HEK293 (cell line): ENCODE measurements at regions not wholly inside any gene's neighbourhood (a gene's known extent, or its start where the extent isn't known, plus 50 kb on each side); places are given as distances from the start of the nearest gene placed in this dataset.

Experiments used
- BCL11A ChIP-seq: fragments of 450-650 bp; formaldehyde crosslinking; IDR thresholded peaks from 2 replicates; pipeline ENCODE4 v1.5.1; 2016; ENCODE audit warnings: low read depth, missing biosample characterization, missing genetic modification characterization
- CTCF ChIP-seq: fragments of 450-650 bp; formaldehyde crosslinking; IDR thresholded peaks from 2 replicates; pipeline ENCODE4 v1.5.1; 2016; ENCODE audit warnings: missing biosample characterization, missing genetic modification characterization
- ZNF274 ChIP-seq, 2 experiments: fragments of 200-500 bp in 1 of 2; fragments of 450-650 bp in 1 of 2; sonication (Bioruptor generic) in 1 of 2; formaldehyde crosslinking in 1 of 2; IDR thresholded peaks; 2 replicates each; pipeline versions ENCODE4 v1.5.1 to v1.6.1; 2014 to 2016; ENCODE audit warnings: borderline replicate concordance in 1 of 2, inconsistent platforms in 1 of 2, low read length in 1 of 2, missing biosample characterization in 1 of 2, missing genetic modification characterization in 1 of 2
- ZNF658 ChIP-seq: fragments of 450-650 bp; formaldehyde crosslinking; IDR thresholded peaks from 2 replicates; pipeline ENCODE4; 2016; ENCODE audit warnings: missing biosample characterization, missing genetic modification characterization
- ZNF701 ChIP-seq: fragments of 450-650 bp; formaldehyde crosslinking; IDR thresholded peaks from 2 replicates; pipeline ENCODE4 v1.5.1; 2016; ENCODE audit warnings: missing biosample characterization, missing genetic modification characterization
- ZSCAN18 ChIP-seq: fragments of 450-650 bp; formaldehyde crosslinking; IDR thresholded peaks from 2 replicates; pipeline ENCODE4 v1.5.1; 2016; ENCODE audit warnings: missing biosample characterization, missing genetic modification characterization

DNA sequence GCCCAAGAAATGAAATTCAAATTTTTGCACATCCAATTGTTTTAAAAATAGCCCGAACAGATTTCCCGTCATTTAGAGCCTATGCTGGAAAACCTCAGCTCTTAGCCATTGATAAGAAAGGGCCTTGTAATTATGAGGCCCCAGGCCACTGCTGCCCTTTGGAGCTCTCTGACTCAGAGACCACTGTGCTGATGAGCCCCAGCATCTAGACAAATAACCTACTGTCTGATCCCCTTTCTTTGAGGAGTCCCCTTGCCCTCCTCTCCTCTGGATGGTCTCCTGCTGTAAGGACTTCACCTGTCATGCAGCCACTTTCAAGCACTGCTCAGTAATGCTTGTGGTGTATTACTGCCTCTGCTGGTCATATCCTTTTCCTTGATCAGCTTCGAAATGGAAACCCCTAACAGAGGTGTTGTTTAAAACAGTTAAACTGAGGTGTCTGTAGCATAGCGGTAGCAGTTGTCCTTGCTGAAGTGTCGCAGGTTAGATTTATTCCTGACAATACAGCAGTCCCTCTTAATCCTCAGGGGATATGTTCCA is 159.9 kb upstream of the SRRM4 start:
- no peak for TF ChIP-seq ZNF658 (tag by site-specific recombination)
- TF ChIP-seq CTCF, result no peak
- TF ChIP-seq ZNF274 (IDR thresholded peaks at IDR 0.05; ENCODE audit: low read length), result no peak
- TF ChIP-seq ZNF274 (tag by site-specific recombination; IDR thresholded peaks at IDR 0.05; ENCODE audit: borderline replicate concordance), result no peak
- TF ChIP-seq ZNF701 (tag by site-specific recombination), result no peak
- TF ChIP-seq ZSCAN18 (tag by site-specific recombination), result no peak
- no peak for TF ChIP-seq BCL11A (tag by site-specific recombination)
